Upper lobe of left lung (tissue), 4 donors: ENCODE measurements at regions not wholly inside any gene's neighbourhood (a gene's known extent, or its start where the extent isn't known, plus 50 kb on each side); places are given as distances from the start of the nearest gene placed in this dataset.

Experiments used
- EP300 ChIP-seq, 4 donors: sonication (generic); formaldehyde crosslinking; IDR thresholded peaks; one replicate each; pipeline ENCODE4 v1.5.1; 2017; ENCODE audit warnings: antibody characterized with exemption in 4 of 4, control low read depth in 2 of 4
- POLR2A ChIP-seq, 4 donors: fragments of 450-650 bp; IDR thresholded peaks; one replicate each; pipeline ENCODE4 v1.5.1; 2016 to 2017; ENCODE audit warnings: antibody characterized with exemption in 4 of 4, mild to moderate bottlenecking in 2 of 4
- POLR2AphosphoS5 ChIP-seq, 2 donors: sonication (generic); formaldehyde crosslinking; IDR thresholded peaks; one replicate each; pipeline ENCODE4 v1.5.1; 2017; ENCODE audit warnings: antibody characterized with exemption in 2 of 2
- TF ChIP-seq, protein P1 (sequence below), 6 experiments: fragments of 450-650 bp in 4 of 6; fragments of 200-600 bp in 2 of 6; sonication (generic) in 2 of 6; IDR thresholded peaks; one replicate each; pipeline ENCODE4 v1.5.1; 2016 to 2019; ENCODE audit warnings: antibody characterized with exemption in 6 of 6

DNA sequence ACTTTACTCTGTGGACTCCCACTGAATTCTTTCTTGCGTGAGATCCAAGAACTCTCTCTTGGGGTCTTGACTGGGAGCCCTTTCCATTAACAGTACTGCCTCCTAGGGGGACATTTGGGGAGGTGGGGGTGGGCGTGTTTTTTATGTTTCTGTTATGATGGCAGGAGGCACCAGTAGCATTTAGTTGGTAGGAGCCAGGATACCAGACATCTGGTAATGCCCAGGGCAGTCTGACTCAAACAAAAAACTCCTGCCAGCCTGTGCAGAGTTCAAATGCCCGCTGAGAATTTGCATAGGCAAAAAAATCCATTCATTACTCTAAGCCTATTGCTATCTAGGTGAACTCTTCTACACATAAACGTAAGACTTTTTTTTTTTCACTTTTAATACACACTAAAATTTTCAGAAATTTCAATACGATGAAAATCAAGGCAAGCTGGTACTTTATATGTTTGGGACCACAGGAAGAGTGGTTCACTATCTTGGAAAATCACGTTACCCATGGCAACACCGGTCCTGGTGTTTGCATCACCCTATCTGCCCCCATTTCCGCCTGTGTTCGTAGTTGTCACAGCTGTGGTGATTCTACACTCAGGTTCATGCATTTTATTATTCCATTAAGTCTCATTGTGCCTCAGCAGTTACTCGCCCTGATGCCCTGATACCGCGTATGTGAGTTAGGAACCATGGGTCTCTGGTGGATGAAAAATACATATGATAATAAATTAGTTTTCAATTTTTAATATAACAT lies 121.1 kb upstream of the XYLT1 start:
- TF ChIP-seq, protein P1, sequence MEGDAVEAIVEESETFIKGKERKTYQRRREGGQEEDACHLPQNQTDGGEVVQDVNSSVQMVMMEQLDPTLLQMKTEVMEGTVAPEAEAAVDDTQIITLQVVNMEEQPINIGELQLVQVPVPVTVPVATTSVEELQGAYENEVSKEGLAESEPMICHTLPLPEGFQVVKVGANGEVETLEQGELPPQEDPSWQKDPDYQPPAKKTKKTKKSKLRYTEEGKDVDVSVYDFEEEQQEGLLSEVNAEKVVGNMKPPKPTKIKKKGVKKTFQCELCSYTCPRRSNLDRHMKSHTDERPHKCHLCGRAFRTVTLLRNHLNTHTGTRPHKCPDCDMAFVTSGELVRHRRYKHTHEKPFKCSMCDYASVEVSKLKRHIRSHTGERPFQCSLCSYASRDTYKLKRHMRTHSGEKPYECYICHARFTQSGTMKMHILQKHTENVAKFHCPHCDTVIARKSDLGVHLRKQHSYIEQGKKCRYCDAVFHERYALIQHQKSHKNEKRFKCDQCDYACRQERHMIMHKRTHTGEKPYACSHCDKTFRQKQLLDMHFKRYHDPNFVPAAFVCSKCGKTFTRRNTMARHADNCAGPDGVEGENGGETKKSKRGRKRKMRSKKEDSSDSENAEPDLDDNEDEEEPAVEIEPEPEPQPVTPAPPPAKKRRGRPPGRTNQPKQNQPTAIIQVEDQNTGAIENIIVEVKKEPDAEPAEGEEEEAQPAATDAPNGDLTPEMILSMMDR (IDR thresholded peaks at IDR 0.05): no peak
- TF ChIP-seq POLR2AphosphoS5 (IDR thresholded peaks at IDR 0.05): no peak
- no peak for TF ChIP-seq POLR2A (IDR thresholded peaks at IDR 0.05)
- TF ChIP-seq EP300 (IDR thresholded peaks at IDR 0.05): no peak
